ENCODE measurements at regions not wholly inside any gene's neighbourhood (a gene's known extent, or its start where the extent isn't known, plus 50 kb on each side); places are given as distances from the start of the nearest gene placed in this dataset.

DNA sequence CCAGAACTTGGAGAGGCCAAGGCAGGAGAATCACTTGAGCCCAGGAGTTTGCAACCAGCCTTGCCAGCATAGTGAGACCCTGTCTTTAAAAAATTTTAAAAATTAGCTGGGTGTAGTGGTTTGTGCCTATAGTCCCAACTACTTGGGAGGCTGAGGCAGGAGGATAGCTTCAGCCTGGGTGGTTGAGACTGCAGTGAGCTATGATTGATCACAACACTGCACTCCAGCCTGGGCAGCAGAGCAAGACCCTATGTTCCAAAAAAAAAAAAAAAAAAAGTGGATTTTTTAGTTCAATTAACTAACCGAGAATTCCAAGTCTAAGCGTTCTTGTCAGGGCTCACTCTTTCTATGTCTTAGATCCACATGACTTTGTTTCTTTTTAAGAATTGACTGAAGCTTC lies 130.3 kb upstream of the NRIP1 start:
- BruUV-seq (replicated peaks): no TSS peak
- H3K9me3 ChIP-seq (ENCODE audit: control insufficient read depth, insufficient read depth, low read depth, low read length): no peaks in the 10 kb centered on the region
- no peak for DNase-seq (ENCODE audit: low read depth, low spot score)
- H3K4me3 ChIP-seq (ENCODE audit: low read depth in 2 of 2, low read length in 2 of 2): no peak overlapping the region
- no peaks in the 10 kb centered on the region for H3K4me1 ChIP-seq (ENCODE audit: control insufficient read depth, insufficient read depth, low read length)
- CTCF ChIA-PET: no interaction called here
- TF ChIP-seq, protein P1, sequence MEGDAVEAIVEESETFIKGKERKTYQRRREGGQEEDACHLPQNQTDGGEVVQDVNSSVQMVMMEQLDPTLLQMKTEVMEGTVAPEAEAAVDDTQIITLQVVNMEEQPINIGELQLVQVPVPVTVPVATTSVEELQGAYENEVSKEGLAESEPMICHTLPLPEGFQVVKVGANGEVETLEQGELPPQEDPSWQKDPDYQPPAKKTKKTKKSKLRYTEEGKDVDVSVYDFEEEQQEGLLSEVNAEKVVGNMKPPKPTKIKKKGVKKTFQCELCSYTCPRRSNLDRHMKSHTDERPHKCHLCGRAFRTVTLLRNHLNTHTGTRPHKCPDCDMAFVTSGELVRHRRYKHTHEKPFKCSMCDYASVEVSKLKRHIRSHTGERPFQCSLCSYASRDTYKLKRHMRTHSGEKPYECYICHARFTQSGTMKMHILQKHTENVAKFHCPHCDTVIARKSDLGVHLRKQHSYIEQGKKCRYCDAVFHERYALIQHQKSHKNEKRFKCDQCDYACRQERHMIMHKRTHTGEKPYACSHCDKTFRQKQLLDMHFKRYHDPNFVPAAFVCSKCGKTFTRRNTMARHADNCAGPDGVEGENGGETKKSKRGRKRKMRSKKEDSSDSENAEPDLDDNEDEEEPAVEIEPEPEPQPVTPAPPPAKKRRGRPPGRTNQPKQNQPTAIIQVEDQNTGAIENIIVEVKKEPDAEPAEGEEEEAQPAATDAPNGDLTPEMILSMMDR (IDR thresholded peaks at IDR 0.05): no peak
- TF ChIP-seq SIN3A (IDR thresholded peaks at IDR 0.05; ENCODE audit: borderline replicate concordance, insufficient read depth, low read depth, low read length): no peak
- TF ChIP-seq, protein P2, sequence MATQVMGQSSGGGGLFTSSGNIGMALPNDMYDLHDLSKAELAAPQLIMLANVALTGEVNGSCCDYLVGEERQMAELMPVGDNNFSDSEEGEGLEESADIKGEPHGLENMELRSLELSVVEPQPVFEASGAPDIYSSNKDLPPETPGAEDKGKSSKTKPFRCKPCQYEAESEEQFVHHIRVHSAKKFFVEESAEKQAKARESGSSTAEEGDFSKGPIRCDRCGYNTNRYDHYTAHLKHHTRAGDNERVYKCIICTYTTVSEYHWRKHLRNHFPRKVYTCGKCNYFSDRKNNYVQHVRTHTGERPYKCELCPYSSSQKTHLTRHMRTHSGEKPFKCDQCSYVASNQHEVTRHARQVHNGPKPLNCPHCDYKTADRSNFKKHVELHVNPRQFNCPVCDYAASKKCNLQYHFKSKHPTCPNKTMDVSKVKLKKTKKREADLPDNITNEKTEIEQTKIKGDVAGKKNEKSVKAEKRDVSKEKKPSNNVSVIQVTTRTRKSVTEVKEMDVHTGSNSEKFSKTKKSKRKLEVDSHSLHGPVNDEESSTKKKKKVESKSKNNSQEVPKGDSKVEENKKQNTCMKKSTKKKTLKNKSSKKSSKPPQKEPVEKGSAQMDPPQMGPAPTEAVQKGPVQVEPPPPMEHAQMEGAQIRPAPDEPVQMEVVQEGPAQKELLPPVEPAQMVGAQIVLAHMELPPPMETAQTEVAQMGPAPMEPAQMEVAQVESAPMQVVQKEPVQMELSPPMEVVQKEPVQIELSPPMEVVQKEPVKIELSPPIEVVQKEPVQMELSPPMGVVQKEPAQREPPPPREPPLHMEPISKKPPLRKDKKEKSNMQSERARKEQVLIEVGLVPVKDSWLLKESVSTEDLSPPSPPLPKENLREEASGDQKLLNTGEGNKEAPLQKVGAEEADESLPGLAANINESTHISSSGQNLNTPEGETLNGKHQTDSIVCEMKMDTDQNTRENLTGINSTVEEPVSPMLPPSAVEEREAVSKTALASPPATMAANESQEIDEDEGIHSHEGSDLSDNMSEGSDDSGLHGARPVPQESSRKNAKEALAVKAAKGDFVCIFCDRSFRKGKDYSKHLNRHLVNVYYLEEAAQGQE (IDR thresholded peaks at IDR 0.05; ENCODE audit: insufficient read depth in 1 of 2, low read depth in 2 of 2, low read length in 1 of 2): no peak
- no peak for TF ChIP-seq TCF7L2 (IDR thresholded peaks at IDR 0.05; ENCODE audit: low read depth, low read length)
- no peak for TF ChIP-seq POLR2AphosphoS5 (IDR thresholded peaks at IDR 0.05; ENCODE audit: low read depth, low read length)
- intact Hi-C loops (cut with micrococcal nuclease; ENCODE audit: unreplicated experiment): no loop called here
- POLR2A ChIA-PET: interaction anchor here (0.6 kb wide), 1 partner anchor 22 kb away, joined by 4 read pairs; no protein-coding TSS in a partner anchor
- in situ Hi-C loops (cut with HindIII; ENCODE audit: low pct_unique_long_range_greater_than_20kb, low sequenced_read_pairs): no loop called here
- ATAC-seq: no peak
- H3K36me3 ChIP-seq (ENCODE audit: control insufficient read depth, insufficient read depth, low read length): no peaks in the 10 kb centered on the region
- H3K27me3 ChIP-seq (ENCODE audit: control insufficient read depth, insufficient read depth, low read length): no peaks in the 10 kb centered on the region
- H3K27ac ChIP-seq (ENCODE audit: low read length): no peak overlapping the region

DNA sequence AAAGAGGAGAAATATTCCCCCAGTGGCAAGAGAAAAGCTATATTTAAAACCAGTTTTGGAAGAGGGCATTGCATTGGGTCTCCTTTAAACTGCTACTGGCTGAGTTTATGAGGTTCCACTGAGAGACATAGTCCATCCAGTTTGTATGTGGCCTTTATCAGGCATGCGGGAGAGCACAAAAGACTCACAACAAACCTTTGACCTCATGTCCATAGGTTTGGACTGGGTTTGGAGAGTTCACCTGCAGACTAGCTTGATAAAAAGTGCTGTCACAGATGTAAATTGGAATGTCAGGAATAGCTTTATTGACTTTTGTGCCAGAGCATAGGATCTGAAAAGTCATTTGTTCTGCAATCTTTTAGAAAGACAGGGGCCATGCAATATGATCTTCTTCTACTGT lies 131.0 kb upstream of the NRIP1 start:
- POLR2A ChIA-PET: no interaction called here
- BruUV-seq (replicated peaks): no TSS peak
- ATAC-seq: no peak
- intact Hi-C loops (cut with micrococcal nuclease; ENCODE audit: unreplicated experiment) (no loop called here), in situ Hi-C loops (cut with HindIII; ENCODE audit: low pct_unique_long_range_greater_than_20kb, low sequenced_read_pairs) (no loop called here)
- DNase-seq (ENCODE audit: low read depth, low spot score): no peak
- TF ChIP-seq, protein P2 (IDR thresholded peaks at IDR 0.05; ENCODE audit: insufficient read depth in 1 of 2, low read depth in 2 of 2, low read length in 1 of 2): no peak
- TF ChIP-seq, protein P1 (IDR thresholded peaks at IDR 0.05): no peak
- TF ChIP-seq SIN3A (IDR thresholded peaks at IDR 0.05; ENCODE audit: borderline replicate concordance, insufficient read depth, low read depth, low read length) (no peak), POLR2AphosphoS5 (IDR thresholded peaks at IDR 0.05; ENCODE audit: low read depth, low read length) (no peak), TCF7L2 (IDR thresholded peaks at IDR 0.05; ENCODE audit: low read depth, low read length) (no peak)
- no peak overlapping the region for H3K27ac ChIP-seq (ENCODE audit: low read length)
- no peaks in the 10 kb centered on the region for H3K36me3 ChIP-seq (ENCODE audit: control insufficient read depth, insufficient read depth, low read length)
- no peaks in the 10 kb centered on the region for H3K9me3 ChIP-seq (ENCODE audit: control insufficient read depth, insufficient read depth, low read depth, low read length)
- no peak overlapping the region for H3K4me3 ChIP-seq (ENCODE audit: low read depth in 2 of 2, low read length in 2 of 2)
- no peaks in the 10 kb centered on the region for H3K4me1 ChIP-seq (ENCODE audit: control insufficient read depth, insufficient read depth, low read length)
- H3K27me3 ChIP-seq (ENCODE audit: control insufficient read depth, insufficient read depth, low read length): no peaks in the 10 kb centered on the region
- CTCF ChIA-PET: no interaction called here

Measured in Panc1 (cell line).